GM06990 (cell line): ENCODE measurements at regions not wholly inside any gene's neighbourhood (a gene's known extent, or its start where the extent isn't known, plus 50 kb on each side); places are given as distances from the start of the nearest gene placed in this dataset.
A peak's percentile ranks its signal among the peaks of the same experiment; 100 is the strongest.

Experiments
- DNase-seq: peaks from one replicate; pipeline ENCODE4 v3.0.0-alpha.2; 2011; ENCODE audit not compliant: insufficient read length; ENCODE audit errors: extremely low read depth
- H3K27me3 ChIP-seq: replicated peaks from 2 replicates; pipeline ENCODE4 v1.6.0; 2011; ENCODE audit warnings: low read length; ENCODE audit not compliant: control insufficient read depth, insufficient read depth
- H3K36me3 ChIP-seq: 2 replicates; pipeline ENCODE4 v1.5.1; 2011; ENCODE audit warnings: low read length; ENCODE audit not compliant: control insufficient read depth, insufficient read depth
- H3K4me3 ChIP-seq: replicated peaks from 2 replicates; pipeline ENCODE4 v1.5.1; 2011; ENCODE audit warnings: low read depth, mild to moderate bottlenecking, control low read depth, low read length
- TF ChIP-seq, protein P1 (sequence below): IDR thresholded peaks from 2 replicates; pipeline ENCODE4 v1.5.1; 2011; ENCODE audit warnings: low read length, control low read depth, mild to moderate bottlenecking, inconsistent platforms; ENCODE audit not compliant: insufficient read depth, poor library complexity, severe bottlenecking

DNA sequence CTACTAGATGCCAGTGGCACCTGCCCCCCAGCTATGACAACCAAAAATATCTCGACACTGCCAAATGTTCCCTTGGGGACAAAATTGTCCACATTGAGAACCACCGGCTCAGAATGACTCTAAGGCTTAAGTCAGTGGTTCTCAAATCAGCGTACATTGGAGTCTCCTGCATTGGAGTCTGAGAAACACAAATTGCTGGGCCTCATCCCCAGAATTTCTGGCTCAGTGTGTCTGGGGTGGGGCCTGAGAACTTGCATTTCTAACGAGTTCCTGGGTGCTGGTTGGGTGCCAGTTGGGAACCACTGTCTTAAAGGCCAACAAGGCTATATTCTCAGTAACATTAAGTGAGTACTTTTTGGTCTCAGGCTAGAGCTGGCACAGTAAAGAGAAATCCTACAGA, 77.7 kb upstream of the GADD45A start:
- Histone ChIP-seq H3K36me3 (no peaks in the 10 kb centered on the region), H3K27me3 (no peaks in the 10 kb centered on the region; the same call in none of the 2 replicates), H3K4me3 (no peak overlapping the region)
- TF ChIP-seq, protein P1, sequence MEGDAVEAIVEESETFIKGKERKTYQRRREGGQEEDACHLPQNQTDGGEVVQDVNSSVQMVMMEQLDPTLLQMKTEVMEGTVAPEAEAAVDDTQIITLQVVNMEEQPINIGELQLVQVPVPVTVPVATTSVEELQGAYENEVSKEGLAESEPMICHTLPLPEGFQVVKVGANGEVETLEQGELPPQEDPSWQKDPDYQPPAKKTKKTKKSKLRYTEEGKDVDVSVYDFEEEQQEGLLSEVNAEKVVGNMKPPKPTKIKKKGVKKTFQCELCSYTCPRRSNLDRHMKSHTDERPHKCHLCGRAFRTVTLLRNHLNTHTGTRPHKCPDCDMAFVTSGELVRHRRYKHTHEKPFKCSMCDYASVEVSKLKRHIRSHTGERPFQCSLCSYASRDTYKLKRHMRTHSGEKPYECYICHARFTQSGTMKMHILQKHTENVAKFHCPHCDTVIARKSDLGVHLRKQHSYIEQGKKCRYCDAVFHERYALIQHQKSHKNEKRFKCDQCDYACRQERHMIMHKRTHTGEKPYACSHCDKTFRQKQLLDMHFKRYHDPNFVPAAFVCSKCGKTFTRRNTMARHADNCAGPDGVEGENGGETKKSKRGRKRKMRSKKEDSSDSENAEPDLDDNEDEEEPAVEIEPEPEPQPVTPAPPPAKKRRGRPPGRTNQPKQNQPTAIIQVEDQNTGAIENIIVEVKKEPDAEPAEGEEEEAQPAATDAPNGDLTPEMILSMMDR, result no peak
- DNase-seq, result no peak

DNA sequence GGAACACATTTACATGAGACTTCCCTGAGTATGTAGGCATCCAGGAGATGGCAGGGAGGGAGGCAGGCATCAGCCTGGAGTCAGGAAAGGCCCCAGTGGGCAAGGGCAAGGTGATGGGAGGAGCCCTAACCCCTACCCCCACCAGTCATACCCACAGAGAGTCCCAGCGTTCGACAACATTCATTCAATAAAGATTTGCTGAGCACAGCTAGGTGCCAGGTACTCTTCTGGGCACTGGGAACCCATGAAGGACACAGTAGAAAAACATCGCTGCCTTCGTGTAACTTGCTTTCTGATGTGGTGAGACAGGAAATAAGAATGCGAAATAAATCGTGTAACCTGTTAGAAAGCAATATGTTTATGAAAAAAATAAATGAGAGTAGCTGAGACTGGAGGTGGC, 77.3 kb upstream of the GADD45A start:
- H3K4me3 ChIP-seq, result no peak overlapping the region
- H3K36me3 ChIP-seq, result no peaks in the 10 kb centered on the region
- TF ChIP-seq, protein P1, result no peak
- no peak for DNase-seq
- no peaks in the 10 kb centered on the region; the same call in none of the 2 replicates for H3K27me3 ChIP-seq

- no peak for DNase-seq
- Histone ChIP-seq H3K36me3 (no peaks in the 10 kb centered on the region), H3K27me3 (no peaks in the 10 kb centered on the region; the same call in none of the 2 replicates), H3K4me3 (no peak overlapping the region)
- TF ChIP-seq, protein P1, result no peak
These were observed 76.1 kb upstream of the GADD45A start for GRCh38 chr1:67608661-67609576.

DNA sequence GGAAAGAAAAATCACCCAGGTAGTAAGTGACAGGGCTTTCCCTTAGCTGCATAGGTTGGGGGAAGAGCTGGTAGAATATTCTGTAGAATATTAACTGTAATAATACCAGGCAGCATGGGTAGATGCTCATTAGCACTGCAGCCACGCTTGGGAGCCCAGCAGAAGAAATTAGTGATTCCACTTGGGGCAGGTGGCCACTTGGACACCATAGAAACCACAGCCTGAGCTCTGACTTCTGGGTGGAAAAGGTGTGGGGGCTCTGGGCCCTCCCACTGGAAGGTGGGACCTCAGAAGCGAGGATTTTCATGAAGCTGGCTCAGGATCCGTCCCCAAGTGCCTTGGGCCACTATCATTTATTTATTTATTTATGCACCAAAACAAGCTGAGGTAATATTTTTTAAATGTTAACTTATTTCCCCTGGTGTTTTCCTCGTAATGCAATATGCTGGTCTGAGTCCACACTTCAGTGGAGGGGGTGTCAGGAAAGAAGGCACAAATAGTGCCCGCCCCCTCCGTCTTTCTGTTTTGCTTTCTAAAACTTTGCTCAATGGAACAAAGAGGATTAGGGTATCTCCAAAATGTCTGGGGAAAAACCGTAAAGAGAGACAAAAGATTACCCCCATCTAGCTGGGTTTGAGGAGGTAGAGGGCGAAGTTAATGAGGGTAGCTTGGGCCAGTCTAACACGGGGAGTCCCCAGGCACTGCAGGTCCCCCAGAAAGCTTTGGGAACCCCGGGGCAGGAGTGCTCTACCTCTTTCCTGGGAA, 75.2 kb upstream of the GADD45A start:
- Histone ChIP-seq H3K36me3 (no peaks in the 10 kb centered on the region), H3K27me3 (no peaks in the 10 kb centered on the region; the same call in none of the 2 replicates), H3K4me3 (no peak overlapping the region)
- DNase-seq, result peak; percentile 3
- TF ChIP-seq, protein P1, result no peak

DNA sequence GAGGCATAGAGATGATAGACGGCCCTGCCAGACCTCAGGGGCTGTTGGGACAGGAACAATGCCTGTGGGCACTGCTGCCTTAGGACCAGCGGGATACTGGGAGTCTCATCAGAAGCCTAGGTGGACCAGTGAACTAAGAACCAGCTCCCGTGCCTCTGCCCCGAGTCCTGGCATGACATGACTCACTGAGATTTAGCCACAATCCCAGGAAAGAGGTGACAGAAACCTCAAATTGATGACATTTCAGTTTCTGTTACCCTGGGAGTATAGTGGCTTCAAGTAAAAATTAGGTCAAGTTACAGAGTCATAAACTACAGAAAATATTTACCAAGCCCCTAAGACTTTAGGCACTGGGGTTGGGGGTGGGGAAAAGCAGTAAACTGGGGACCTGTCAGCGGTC, 74.6 kb upstream of the GADD45A start:
- no peaks in the 10 kb centered on the region; the same call in none of the 2 replicates for H3K27me3 ChIP-seq
- no peak for DNase-seq
- H3K4me3 ChIP-seq, result no peak overlapping the region
- TF ChIP-seq, protein P1, result no peak
- no peaks in the 10 kb centered on the region for H3K36me3 ChIP-seq
